ENCODE measurements at regions not wholly inside any gene's neighbourhood (a gene's known extent, or its start where the extent isn't known, plus 50 kb on each side); places are given as distances from the start of the nearest gene placed in this dataset.
"Not testable (repeated sequence)": the region's sequence is repeated elsewhere in the genome, so short reads cannot be mapped to it uniquely, and the experiment has no call there.

GRCh38 chr2:35125871-35126270 is 1229.7 kb upstream of the CRIM1 start:
- TF ChIP-seq CTCF (IDR thresholded peaks at IDR 0.05): no peak
- no peak overlapping the region for H3K27ac ChIP-seq
- no peak overlapping the region for H3K4me3 ChIP-seq
- DNase-seq (ENCODE audit: low spot score): no peak

- no peak for DNase-seq (ENCODE audit: low spot score)
- Histone ChIP-seq H3K4me3 (no peak overlapping the region), H3K27ac (no peak overlapping the region)
- TF ChIP-seq CTCF (IDR thresholded peaks at IDR 0.05): no peak
Measured at GRCh38 chr2:35125278-35125677, 1230.3 kb upstream of the CRIM1 start.

GRCh38 chr2:35116151-35116550 is 1239.4 kb upstream of the CRIM1 start:
- Histone ChIP-seq H3K4me3 (no peak overlapping the region), H3K27ac (no peak overlapping the region)
- DNase-seq (ENCODE audit: low spot score): no peak
- TF ChIP-seq CTCF (IDR thresholded peaks at IDR 0.05): no peak

- no peak for DNase-seq (ENCODE audit: low spot score)
- Histone ChIP-seq H3K27ac (no peak overlapping the region), H3K4me3 (no peak overlapping the region)
- no peak for TF ChIP-seq CTCF (IDR thresholded peaks at IDR 0.05)
Measured at GRCh38 chr2:35114765-35115164, 1240.8 kb upstream of the CRIM1 start.

- not testable (repeated sequence) for DNase-seq (ENCODE audit: low spot score)
Measured at GRCh38 chr2:35112367-35112766, 1243.2 kb upstream of the CRIM1 start.

GRCh38 chr2:35104309-35104708 is 1251.3 kb upstream of the CRIM1 start:
- no peak for TF ChIP-seq CTCF (IDR thresholded peaks at IDR 0.05)
- H3K27ac ChIP-seq: no peak overlapping the region
- no peak overlapping the region for H3K4me3 ChIP-seq
- no peak for DNase-seq (ENCODE audit: low spot score)

More at GRCh38 chr2:35112367-35112766, 1243.2 kb upstream of the CRIM1 start:
- H3K27ac ChIP-seq, H3K4me3 ChIP-seq: not testable (repeated sequence)

- Histone ChIP-seq H3K4me3 (no peak overlapping the region), H3K27ac (no peak overlapping the region)
- TF ChIP-seq CTCF (IDR thresholded peaks at IDR 0.05): no peak
- DNase-seq (ENCODE audit: low spot score): no peak
Measured at GRCh38 chr2:35099342-35099741, 1256.2 kb upstream of the CRIM1 start.

- Histone ChIP-seq H3K27ac (no peak overlapping the region), H3K4me3 (no peak overlapping the region)
- DNase-seq (ENCODE audit: low spot score): no peak
- TF ChIP-seq CTCF (IDR thresholded peaks at IDR 0.05): no peak
Measured at GRCh38 chr2:35082072-35082471, 1273.5 kb upstream of the CRIM1 start.
